ENCODE measurements at regions not wholly inside any gene's neighbourhood (a gene's known extent, or its start where the extent isn't known, plus 50 kb on each side); places are given as distances from the start of the nearest gene placed in this dataset.

GRCh38 chr5:145178641-145179523 lies 656.3 kb downstream of the PRELID2 start:
- DNase-seq: no peak

DNA sequence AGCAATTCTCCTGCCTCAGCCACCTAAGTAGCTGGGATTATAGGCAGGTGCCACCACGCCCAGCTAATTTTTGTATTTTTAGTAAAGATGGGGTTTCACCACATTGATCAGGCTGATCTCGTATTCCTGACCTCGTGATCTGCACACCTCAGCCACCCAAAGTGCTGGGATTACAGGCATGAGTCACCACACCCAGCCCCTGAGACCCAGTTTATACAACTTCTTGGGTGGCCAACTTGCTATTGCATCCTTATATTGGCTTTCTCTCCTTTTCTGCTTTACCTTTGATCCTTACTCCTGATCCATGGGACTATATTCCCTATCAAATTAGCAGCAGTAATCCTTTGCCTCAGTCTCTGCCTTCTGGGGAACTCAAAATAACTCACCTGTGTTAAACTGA lies 659.1 kb downstream of the PRELID2 start:
- no peak for DNase-seq

DNA sequence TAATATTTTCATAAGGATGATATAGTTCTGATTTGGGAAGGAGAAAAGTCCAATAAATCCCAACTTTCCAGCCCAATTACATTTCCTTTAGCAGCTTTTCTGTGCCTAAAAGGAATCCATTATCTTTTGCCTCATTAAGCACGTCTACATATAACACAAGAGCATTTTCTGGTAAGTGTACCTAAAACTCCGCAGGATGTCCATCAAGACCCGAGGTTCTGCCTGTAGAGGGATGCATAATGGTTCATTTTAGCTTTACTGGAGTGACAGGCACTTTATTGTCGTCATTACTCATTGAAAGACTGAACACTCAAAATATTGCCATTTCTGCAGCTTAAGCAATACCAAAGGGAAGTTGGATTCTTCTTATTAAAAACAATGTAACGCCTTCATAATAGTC lies 669.0 kb downstream of the PRELID2 start:
- no peak for DNase-seq

DNA sequence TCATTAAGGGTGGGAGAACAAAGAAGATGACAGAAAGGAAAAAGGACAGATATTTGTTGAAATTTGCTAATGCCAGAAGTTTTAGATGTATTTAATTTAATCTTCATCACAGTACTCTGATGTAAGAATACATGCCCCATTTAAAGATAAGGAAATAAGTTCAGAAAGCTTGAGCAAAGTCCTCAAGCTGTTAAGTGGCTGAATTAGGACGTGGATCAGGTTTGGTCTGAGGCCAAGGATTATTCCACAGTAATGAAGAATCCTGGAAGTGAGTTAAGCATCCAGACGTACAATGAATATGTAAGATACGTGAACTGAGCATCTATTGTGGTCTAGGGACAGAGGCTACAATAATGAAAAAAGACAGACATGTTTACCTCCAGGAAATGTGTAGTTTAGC lies 671.3 kb downstream of the PRELID2 start:
- DNase-seq: no peak

DNA sequence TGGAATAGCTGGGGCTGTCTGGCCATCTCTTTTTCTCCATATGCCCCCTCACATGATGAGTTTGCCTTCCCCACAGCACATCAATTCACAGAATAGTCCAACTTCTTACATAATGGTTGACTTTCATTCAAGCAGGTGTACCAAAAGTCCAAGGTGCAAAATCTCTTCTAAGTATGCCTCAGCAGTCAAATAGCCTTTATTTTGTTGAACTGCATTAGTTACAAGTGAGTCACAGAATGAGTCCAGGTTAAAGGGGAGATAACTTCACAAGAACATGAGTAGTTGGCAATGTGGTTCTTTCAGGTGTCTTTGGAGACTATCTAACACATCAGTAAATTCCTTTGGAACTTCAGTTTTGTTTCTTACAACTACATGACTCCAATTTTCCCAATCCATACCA lies 672.5 kb downstream of the PRELID2 start:
- no peak for DNase-seq

- DNase-seq: no peak
Observed at GRCh38 chr5:145161391-145161790, 673.8 kb downstream of the PRELID2 start.

GRCh38 chr5:145160679-145161078 lies 674.5 kb downstream of the PRELID2 start:
- DNase-seq: no peak

GRCh38 chr5:145158730-145159129 lies 676.4 kb downstream of the PRELID2 start:
- DNase-seq: no peak

- no peak for DNase-seq
Observed at GRCh38 chr5:145157841-145158240, 677.3 kb downstream of the PRELID2 start.

- DNase-seq: no peak
Observed at GRCh38 chr5:145141534-145141933, 693.6 kb downstream of the PRELID2 start.

GRCh38 chr5:145130996-145131395 lies 704.1 kb downstream of the PRELID2 start:
- no peak for DNase-seq

GRCh38 chr5:145129797-145130196 lies 705.3 kb downstream of the PRELID2 start:
- no peak for DNase-seq

DNA sequence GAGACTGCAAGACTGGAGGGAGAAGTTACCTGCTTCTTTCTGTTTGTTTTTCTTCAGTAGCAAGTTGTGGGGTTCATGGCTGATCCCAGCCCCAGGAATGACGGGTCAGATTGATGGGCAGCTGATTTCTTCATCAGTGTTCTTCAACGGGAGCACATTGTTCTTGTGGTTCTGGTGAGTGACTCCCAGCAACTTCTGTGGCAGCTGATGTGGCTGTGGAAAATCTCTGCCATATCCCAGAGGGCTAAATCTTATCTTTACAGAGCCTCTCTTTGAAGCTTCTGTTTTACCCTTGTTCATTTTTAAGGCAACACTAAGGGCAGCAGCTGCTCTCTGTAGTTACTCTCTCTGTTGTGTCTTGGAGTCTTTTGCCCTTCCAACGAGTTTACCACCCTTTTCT lies 710.3 kb downstream of the PRELID2 start:
- no peak for DNase-seq

DNA sequence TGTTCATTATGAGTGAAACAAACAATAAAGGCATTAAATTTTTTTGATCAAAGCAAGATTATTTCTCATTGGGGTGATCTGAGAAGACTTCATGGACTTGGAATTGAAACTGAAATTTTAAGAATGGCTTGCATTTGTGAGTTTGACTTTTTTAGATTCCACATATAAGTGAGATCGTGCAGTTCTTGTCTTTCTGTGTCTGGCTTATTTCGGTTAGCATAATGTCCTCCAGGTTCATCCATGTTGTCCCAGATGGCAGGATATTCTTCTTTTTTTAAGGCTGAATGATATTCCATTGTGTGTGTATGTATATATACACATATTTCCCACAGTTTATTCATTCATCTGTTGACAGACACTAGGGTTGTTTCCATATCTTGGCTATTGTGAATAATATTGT lies 716.5 kb downstream of the PRELID2 start:
- DNase-seq: no peak

- no peak for DNase-seq
Observed at GRCh38 chr5:145118127-145118526, 717.0 kb downstream of the PRELID2 start.

DNA sequence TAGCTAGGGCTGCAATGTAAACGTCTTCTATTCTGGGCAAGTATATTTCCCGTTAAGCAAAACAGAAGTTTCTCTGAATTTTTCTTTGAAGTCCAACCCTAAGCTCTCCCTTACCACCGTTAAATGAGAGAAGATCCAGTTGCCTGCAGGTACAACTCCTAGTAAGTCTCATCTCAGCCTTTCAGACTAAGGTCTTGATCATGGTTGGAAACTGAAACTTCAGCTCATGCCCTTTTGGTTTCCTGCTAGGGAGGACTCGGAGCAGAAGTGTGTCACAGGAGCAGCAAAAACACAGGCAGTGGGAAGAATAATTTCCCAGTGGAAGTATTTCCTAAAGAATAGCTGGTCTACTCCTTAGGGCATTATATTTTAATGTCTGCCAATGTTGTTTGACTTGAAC lies 717.9 kb downstream of the PRELID2 start:
- no peak for DNase-seq

DNA sequence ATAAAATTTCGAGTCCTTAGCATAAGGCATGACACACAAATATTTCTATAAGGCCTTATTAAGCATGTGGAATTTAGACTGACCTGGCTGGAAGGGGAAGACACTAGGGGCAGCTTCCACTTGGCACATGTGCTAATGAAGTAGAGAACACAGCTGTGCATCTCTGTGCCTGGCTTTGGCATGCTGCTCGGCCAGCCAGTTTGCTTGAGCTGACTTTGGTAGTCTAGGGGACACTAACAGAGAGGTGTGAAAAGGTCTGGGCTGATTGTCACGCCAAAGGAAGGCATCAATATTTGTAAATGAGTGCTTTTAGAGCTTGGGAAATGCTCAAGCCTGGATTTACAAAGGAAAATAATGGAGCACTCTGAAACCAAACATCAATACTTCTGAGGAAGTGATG lies 723.7 kb downstream of the PRELID2 start:
- no peak for DNase-seq

- no peak for DNase-seq
Observed at GRCh38 chr5:145110834-145111233, 724.3 kb downstream of the PRELID2 start.

DNA sequence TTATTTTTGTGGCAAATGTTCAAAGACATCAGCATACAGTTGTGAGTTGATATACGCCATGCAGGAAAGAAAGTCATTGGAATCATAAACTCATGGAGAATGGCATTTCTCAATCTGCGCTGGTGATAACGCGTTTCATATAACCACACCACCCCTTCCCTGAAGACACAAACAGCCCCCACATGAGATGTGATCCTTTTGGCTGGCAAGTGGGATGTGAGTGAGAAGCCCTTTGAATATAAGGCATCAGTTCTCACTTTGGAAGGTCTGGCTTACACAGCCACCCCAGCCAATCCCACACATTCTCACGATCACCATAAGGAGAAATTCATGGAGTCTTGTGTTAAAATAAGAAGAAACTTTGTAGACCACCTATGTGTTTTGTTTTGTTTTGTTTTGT lies 725.0 kb downstream of the PRELID2 start:
- DNase-seq: no peak

GRCh38 chr5:145105384-145105783 lies 729.8 kb downstream of the PRELID2 start:
- DNase-seq: no peak

DNA sequence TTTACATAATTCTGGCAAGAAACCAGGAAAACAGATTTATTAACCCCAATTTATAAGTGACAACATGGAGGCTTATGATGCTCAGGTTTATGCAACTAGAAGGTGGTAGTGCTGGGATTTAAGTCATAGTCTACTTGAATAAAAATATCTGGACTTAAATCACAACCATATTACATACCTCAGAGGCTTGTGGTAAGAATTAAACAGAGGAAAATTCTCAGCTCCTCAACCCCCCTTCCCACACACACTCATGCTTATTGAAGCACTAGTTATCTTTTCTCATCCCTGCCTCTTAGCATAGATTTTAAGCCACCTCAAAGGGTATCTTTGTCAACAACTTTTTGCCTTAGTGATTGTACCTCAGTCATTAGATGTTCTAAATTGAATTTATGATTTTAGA lies 731.0 kb downstream of the PRELID2 start:
- no peak for DNase-seq

GRCh38 chr5:145101246-145101645 lies 733.9 kb downstream of the PRELID2 start:
- no peak for DNase-seq

DNA sequence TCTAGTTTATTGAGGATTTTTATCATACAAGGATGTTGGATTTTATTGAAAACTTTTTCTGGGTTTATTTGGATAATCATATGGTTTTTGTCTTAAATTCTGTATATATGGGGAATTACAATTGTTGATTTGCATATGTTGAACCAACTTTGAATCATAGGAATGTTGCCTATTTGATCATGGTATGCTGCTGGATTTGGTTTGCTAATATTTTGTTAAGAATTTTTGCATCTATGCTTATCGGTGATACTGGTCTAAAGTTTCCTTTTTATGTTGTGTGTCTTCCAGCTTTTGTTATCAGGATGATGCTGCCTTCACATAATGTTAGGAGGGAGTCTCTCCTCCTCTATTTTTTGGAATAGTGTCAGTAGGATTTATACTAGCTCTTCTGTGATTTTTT lies 745.0 kb downstream of the PRELID2 start:
- DNase-seq: no peak

GRCh38 chr5:145084834-145085233 lies 750.3 kb downstream of the PRELID2 start:
- no peak for DNase-seq

GRCh38 chr5:145077028-145077427 lies 758.1 kb downstream of the PRELID2 start:
- DNase-seq: no peak

All from right kidney (tissue), 1 donor.